Activated CD8-positive, alpha-beta memory T cell treated with anti-CD3 and anti-CD28 coated beads for 1 hour (primary cell): ENCODE measurements at regions not wholly inside any gene's neighbourhood (a gene's known extent, or its start where the extent isn't known, plus 50 kb on each side); places are given as distances from the start of the nearest gene placed in this dataset.
A peak's percentile ranks its signal among the peaks of the same experiment; 100 is the strongest.

Source experiments
- DNase-seq, 2 donors: peaks; one replicate each; pipeline ENCODE4 v3.0.0-alpha.2; 2020; ENCODE audit warnings: low read depth in 1 of 2; ENCODE audit errors: extremely low read depth in 1 of 2

- DNase-seq = no peak
Measured at GRCh38 chr6:53417141-53417540, 68.4 kb upstream of the ELOVL5 start.

GRCh38 chr6:53413326-53413725 lies 64.6 kb upstream of the ELOVL5 start:
- DNase-seq = no peak

GRCh38 chr6:53412751-53413150 lies 64.0 kb upstream of the ELOVL5 start:
- no peak for DNase-seq

GRCh38 chr6:53412021-53412715 lies 63.4 kb upstream of the ELOVL5 start:
- DNase-seq = no peak

- DNase-seq = no peak
Measured at GRCh38 chr6:53411451-53411850, 62.7 kb upstream of the ELOVL5 start.

- DNase-seq = peak; percentile 10 to 22
Measured at GRCh38 chr6:53410508-53411258, 61.9 kb upstream of the ELOVL5 start.

- no peak for DNase-seq
Measured at GRCh38 chr6:53408826-53409225, 60.1 kb upstream of the ELOVL5 start.

- no peak for DNase-seq
Measured at GRCh38 chr6:53399027-53399344, 50.2 kb upstream of the ELOVL5 start.

GRCh38 chr6:53398247-53399026 lies 49.7 kb upstream of the ELOVL5 start:
- DNase-seq = no peak
